ENCODE measurements at regions not wholly inside any gene's neighbourhood (a gene's known extent, or its start where the extent isn't known, plus 50 kb on each side); places are given as distances from the start of the nearest gene placed in this dataset.

- Histone ChIP-seq H4K5ac (ENCODE audit: insufficient read length, low read depth, low read length) (no peak overlapping the region), H2BK120ac (replicated peaks; ENCODE audit: low read depth, low read length) (no peak overlapping the region), H3K4me1 (replicated peaks in 1 of 4; ENCODE audit: control insufficient read depth in 3 of 4, insufficient read depth in 4 of 4, low read length in 3 of 4) (no peaks in the 10 kb centered on the region), H4K91ac (replicated peaks; ENCODE audit: insufficient read length, low read length) (no peak overlapping the region), H3K56ac (replicated peaks; ENCODE audit: insufficient read length, low read depth, low read length) (no peak overlapping the region), H3K9me3 (ENCODE audit: insufficient read depth in 2 of 2, low read depth in 1 of 2, low read length in 1 of 2) (peaks cover 3 to 4% of the 10 kb centered on the region in 2 experiments; a peak in 1 of 4 replicates), H2BK15ac (ENCODE audit: low read length) (no peak overlapping the region), H3K4me2 (ENCODE audit: insufficient read depth in 1 of 2, low read depth in 2 of 2, low read length in 2 of 2) (no peak overlapping the region), H3K18ac (ENCODE audit: extremely low read depth, low read length) (no peak overlapping the region), H3K79me1 (ENCODE audit: low read depth, low read length) (no peaks in the 10 kb centered on the region), H2AK5ac (ENCODE audit: low read depth, low read length) (no peak overlapping the region), H3K14ac (ENCODE audit: insufficient read length) (no peak overlapping the region), H2BK12ac (ENCODE audit: low read depth, low read length) (no peak overlapping the region), H3K23me2 (ENCODE audit: low read depth, low read length) (no peaks in the 10 kb centered on the region; the same call in 1 of the 2 replicates), H3K4ac (replicated peaks; ENCODE audit: insufficient read length, low read depth, low read length) (no peak overlapping the region), H3K27ac (ENCODE audit: low read depth, low read length) (no peak overlapping the region), H4K8ac (ENCODE audit: extremely low read depth, insufficient read depth, low read length) (no peak overlapping the region), H4K20me1 (replicated peaks in 1 of 2; ENCODE audit: control insufficient read depth in 1 of 2, insufficient read depth in 2 of 2, low read length in 2 of 2) (no peaks in the 10 kb centered on the region), H3K27me3 (replicated peaks in 1 of 4; ENCODE audit: control insufficient read depth in 3 of 4, extremely low read depth in 1 of 4, insufficient read depth in 3 of 4, low read length in 3 of 4) (no peaks in the 10 kb centered on the region), H2BK5ac (ENCODE audit: low read depth, low read length) (no peak overlapping the region), H3K9ac (replicated peaks in 1 of 4; ENCODE audit: extremely low read depth in 1 of 4, low read depth in 3 of 4, low read length in 3 of 4) (no peak overlapping the region), H3K36me3 (ENCODE audit: control insufficient read depth in 2 of 4, insufficient read depth in 4 of 4, low read length in 3 of 4) (no peaks in the 10 kb centered on the region), H2AFZ (ENCODE audit: low read length) (no peak overlapping the region; the same call in 1 of the 2 replicates), H3K79me2 (ENCODE audit: control insufficient read depth in 1 of 2, insufficient read depth in 2 of 2, low read length in 2 of 2) (no peaks in the 10 kb centered on the region), H3K4me3 (ENCODE audit: extremely low read depth in 1 of 4, insufficient read depth in 2 of 4, low read depth in 3 of 4, low read length in 4 of 4) (no peak overlapping the region), H3K23ac (ENCODE audit: insufficient read length) (no peak overlapping the region), H2BK20ac (ENCODE audit: low read length) (no peak overlapping the region)
- ChIA-PET CTCF (ENCODE audit: partially characterized antibody) (interaction anchor here (1.0 kb wide), 1 partner anchor 328 kb away, joined by 3 read pairs; no protein-coding TSS in a partner anchor), POLR2A (ENCODE audit: partially characterized antibody) (no interaction called here)
- FAIRE-seq = no peak
- no peak for DNase-seq (ENCODE audit: low read depth in 1 of 2, low spot score in 2 of 2)
- 91% methylated on average over 9 of the region's 9 CpGs; no CpG with 5 or more reads in 1 of the 2 experiments for WGBS, 2 experiments (ENCODE audit: extremely low coverage in 1 of 2, insufficient coverage in 1 of 2, insufficient read length in 1 of 2, insufficient replicate concordance in 2 of 2, low coverage in 1 of 2, low lambda C conversion rate in 2 of 2, missing lambda C conversion rate in 1 of 2)
- TF ChIP-seq KDM1A (IDR thresholded peaks at IDR 0.05; ENCODE audit: borderline replicate concordance, low read length) = no peak
- no peak for TF ChIP-seq RXRA (IDR thresholded peaks at IDR 0.05; ENCODE audit: insufficient read depth, low read depth, low read length)
- no peak for TF ChIP-seq CTBP2 (IDR thresholded peaks at IDR 0.05; ENCODE audit: borderline replicate concordance, insufficient read depth, insufficient read length, low read length)
- TF ChIP-seq GABPA (IDR thresholded peaks at IDR 0.05; ENCODE audit: borderline replicate concordance, insufficient read depth, low read length) = no peak
- TF ChIP-seq CBX8 (IDR thresholded peaks at IDR 0.05; ENCODE audit: borderline replicate concordance, low read depth, low read length) = no peak
- TF ChIP-seq POU5F1 (IDR thresholded peaks at IDR 0.05; ENCODE audit: low read depth, low read length) = no peak
- no peak for TF ChIP-seq BCL11A (IDR thresholded peaks at IDR 0.05; ENCODE audit: low read depth in 2 of 2, low read length in 2 of 2)
- no peak for TF ChIP-seq EP300 (IDR thresholded peaks at IDR 0.05; ENCODE audit: borderline replicate concordance in 1 of 2, low read depth in 2 of 2, low read length in 2 of 2)
- TF ChIP-seq CBX5 (IDR thresholded peaks at IDR 0.05; ENCODE audit: low read depth, low read length) = no peak
- no peak for TF ChIP-seq ATF2 (IDR thresholded peaks at IDR 0.05; ENCODE audit: low read length)
- no peak for TF ChIP-seq TCF12 (IDR thresholded peaks at IDR 0.05; ENCODE audit: low read depth, low read length)
Observed at GRCh38 chr1:58919226-58919958, 135.5 kb upstream of the JUN start.

Measured in H1 (cell line).